SK-N-SH (cell line): ENCODE measurements at regions not wholly inside any gene's neighbourhood (a gene's known extent, or its start where the extent isn't known, plus 50 kb on each side); places are given as distances from the start of the nearest gene placed in this dataset.

Experiments used
- CTCF ChIA-PET: fragments of 300-600, 350-600 bp; formaldehyde crosslinking; extraction: SDS; loops from one replicate; lab custom pipeline; 2021; lab: Yijun Ruan, JAX
- POLR2A ChIA-PET: fragments of 350-600 bp; sonication (Branson Sonifier 250); formaldehyde crosslinking; extraction: SDS; loops from one replicate; lab custom pipeline; 2020; ENCODE audit warnings: antibody characterized with exemption, inconsistent platforms; lab: Yijun Ruan, JAX
- DNase-seq: peaks from one replicate; pipeline ENCODE4 v3.0.0; 2012
- H2AFZ ChIP-seq: fragments of 200-600 bp; sonication (generic); 2 replicates; pipeline ENCODE4 v1.8.1; 2016; ENCODE audit warnings: antibody characterized with exemption, mild to moderate bottlenecking, low read depth
- H3F3A ChIP-seq: fragments of 200-600 bp; sonication (generic); replicated peaks from 2 replicates; pipeline ENCODE3; 2016; ENCODE audit warnings: antibody characterized with exemption, mild to moderate bottlenecking; ENCODE audit not compliant: insufficient read depth
- H3K27ac ChIP-seq, 2 experiments: fragments of 200-500 bp in 1 of 2; fragments of 200-600 bp in 1 of 2; sonication (Bioruptor generic) in 1 of 2; sonication (generic), shearing (Covaris generic) in 1 of 2; 2 replicates each; pipeline versions ENCODE4 v1.5.1 to v1.6.1; 2014 to 2016; ENCODE audit warnings: low read depth in 2 of 2, inconsistent platforms in 1 of 2, low read length in 1 of 2, mild to moderate bottlenecking in 1 of 2, mixed read lengths in 1 of 2
- H3K27me3 ChIP-seq: fragments of 200-600 bp; sonication (generic), shearing (Covaris generic); 2 replicates; pipeline ENCODE4 v1.6.1; 2016; ENCODE audit warnings: mixed run types; ENCODE audit not compliant: insufficient read depth
- H3K36me3 ChIP-seq, 2 experiments: fragments of 200-500 bp in 1 of 2; fragments of 200-600 bp in 1 of 2; sonication (Bioruptor generic) in 1 of 2; sonication (generic) in 1 of 2; replicated peaks in 1 of 2; 2 replicates each; pipeline versions ENCODE3 to v1.5.1; 2014 to 2016; ENCODE audit warnings: low read length in 1 of 2, mild to moderate bottlenecking in 1 of 2; ENCODE audit not compliant: insufficient read depth in 2 of 2, control insufficient read depth in 1 of 2
- H3K4me1 ChIP-seq, 2 experiments: fragments of 200-500 bp in 1 of 2; fragments of 200-600 bp in 1 of 2; sonication (Bioruptor generic) in 1 of 2; sonication (generic), shearing (Covaris generic) in 1 of 2; 2 replicates each; pipeline versions ENCODE4 v1.5.1 to v1.6.1; 2014 to 2016; ENCODE audit warnings: low read depth in 1 of 2, low read length in 1 of 2, mixed run types in 1 of 2; ENCODE audit not compliant: insufficient read depth in 2 of 2, control insufficient read depth in 1 of 2
- H3K4me2 ChIP-seq: fragments of 200-600 bp; sonication (generic), shearing (Covaris generic); 2 replicates; pipeline ENCODE4 v1.6.1; 2017; ENCODE audit warnings: mixed run types
- H3K4me3 ChIP-seq, 2 experiments: fragments of 200-500 bp in 1 of 2; fragments of 200-600 bp in 1 of 2; sonication (Bioruptor generic) in 1 of 2; sonication (generic), shearing (Covaris generic) in 1 of 2; 2 replicates each; pipeline versions ENCODE4 v1.5.1 to v1.8.1; 2014 to 2016; ENCODE audit warnings: low read depth in 2 of 2, inconsistent platforms in 1 of 2, low read length in 1 of 2, mild to moderate bottlenecking in 1 of 2, mixed read lengths in 1 of 2, moderate library complexity in 1 of 2
- H3K79me2 ChIP-seq: fragments of 200-600 bp; sonication (generic); 2 replicates; pipeline ENCODE4 v1.8.1; 2017; ENCODE audit warnings: mild to moderate bottlenecking; ENCODE audit not compliant: insufficient read depth
- H3K9ac ChIP-seq: fragments of 200-600 bp; sonication (generic); 2 replicates; pipeline ENCODE4 v1.6.1; 2017; ENCODE audit warnings: mixed run types
- H3K9me2 ChIP-seq: fragments of 200-600 bp; sonication (generic); 2 replicates; pipeline ENCODE4 v1.6.1; 2017; ENCODE audit warnings: mixed run types
- H3K9me3 ChIP-seq: fragments of 200-600 bp; sonication (generic); 2 replicates; pipeline ENCODE4 v1.6.1; 2017; ENCODE audit warnings: mixed run types, mild to moderate bottlenecking, moderate library complexity
- H4K20me1 ChIP-seq: fragments of 200-600 bp; sonication (generic); 2 replicates; pipeline ENCODE4 v1.6.1; 2017; ENCODE audit warnings: mild to moderate bottlenecking, mixed run types; ENCODE audit not compliant: insufficient read depth
- CHD2 ChIP-seq: fragments of 150-350 bp; IDR thresholded peaks from 2 replicates; pipeline ENCODE4 v1.6.1; 2018; ENCODE audit warnings: low read length; ENCODE audit not compliant: partially characterized antibody
- EP300 ChIP-seq, 2 experiments: IDR thresholded peaks; 2 replicates each; pipeline versions ENCODE4 v1.4.0 to v1.6.1; 2012; ENCODE audit warnings: borderline replicate concordance in 1 of 2, low read depth in 1 of 2, low read length in 1 of 2
- FOSL2 ChIP-seq: IDR thresholded peaks from 2 replicates; pipeline ENCODE4 v1.4.0; 2012; ENCODE audit warnings: low read depth, mild to moderate bottlenecking, moderate library complexity, borderline replicate concordance
- FOXM1 ChIP-seq: IDR thresholded peaks from 2 replicates; pipeline ENCODE4 v1.4.0; 2012; ENCODE audit warnings: low read depth, mild to moderate bottlenecking
- GABPA ChIP-seq: IDR thresholded peaks from 2 replicates; pipeline ENCODE4 v1.4.0; 2012; ENCODE audit warnings: low read depth, mild to moderate bottlenecking
- IRF3 ChIP-seq: fragments of 150-350 bp; IDR thresholded peaks from 2 replicates; pipeline ENCODE4 v1.6.1; 2016; ENCODE audit warnings: mild to moderate bottlenecking, low read depth, low read length
- JUND ChIP-seq: IDR thresholded peaks from 2 replicates; pipeline ENCODE4 v1.4.0; 2012
- MEF2A ChIP-seq: IDR thresholded peaks from 2 replicates; pipeline ENCODE4 v1.4.0; 2012; ENCODE audit warnings: low read depth, borderline replicate concordance
- NFIC ChIP-seq: IDR thresholded peaks from 2 replicates; pipeline ENCODE4 v1.4.0; 2012; ENCODE audit warnings: borderline replicate concordance
- POLR2AphosphoS5 ChIP-seq: IDR thresholded peaks from 2 replicates; pipeline ENCODE4 v1.6.1; 2012; ENCODE audit warnings: low read depth, low read length
- RCOR1 ChIP-seq: fragments of 150-350 bp; IDR thresholded peaks from 2 replicates; pipeline ENCODE4 v1.6.1; 2017; ENCODE audit warnings: antibody characterized with exemption, low read length
- REST ChIP-seq: IDR thresholded peaks from 2 replicates; pipeline ENCODE4 v1.6.1; 2012; ENCODE audit warnings: mild to moderate bottlenecking, low read depth, low read length, moderate library complexity
- RFX5 ChIP-seq: IDR thresholded peaks from 2 replicates; pipeline ENCODE4 v1.6.1; 2012; ENCODE audit warnings: mild to moderate bottlenecking, improper control_type of control experiment, low read length
- RXRA ChIP-seq: IDR thresholded peaks from 2 replicates; pipeline ENCODE4 v1.4.0; 2012; ENCODE audit warnings: low read depth, mild to moderate bottlenecking, borderline replicate concordance
- TCF12 ChIP-seq: IDR thresholded peaks from 2 replicates; pipeline ENCODE4 v1.4.0; 2012
- TEAD4 ChIP-seq: IDR thresholded peaks from 2 replicates; pipeline ENCODE4 v1.4.0; 2012; ENCODE audit warnings: mild to moderate bottlenecking, borderline replicate concordance; ENCODE audit not compliant: insufficient read depth
- WGBS: methylation state at CpG from one replicate; pipeline ENCODE4 v1.1.6; 2017; ENCODE audit warnings: low lambda C conversion rate; 5-methylcytosine and 5-hydroxymethylcytosine counted together
- TF ChIP-seq, protein P1 (sequence below): IDR thresholded peaks from 2 replicates; pipeline ENCODE4; 2012
- TF ChIP-seq, protein P2 (sequence below): fragments of 200-600 bp; sonication (generic); IDR thresholded peaks from 2 replicates; pipeline ENCODE4 v1.6.1; 2017; ENCODE audit warnings: antibody characterized with exemption, mild to moderate bottlenecking, moderate library complexity
- TF ChIP-seq, protein P3 (sequence below): IDR thresholded peaks from 2 replicates; pipeline ENCODE4 v1.4.0; 2012; ENCODE audit warnings: low read depth, borderline replicate concordance

DNA sequence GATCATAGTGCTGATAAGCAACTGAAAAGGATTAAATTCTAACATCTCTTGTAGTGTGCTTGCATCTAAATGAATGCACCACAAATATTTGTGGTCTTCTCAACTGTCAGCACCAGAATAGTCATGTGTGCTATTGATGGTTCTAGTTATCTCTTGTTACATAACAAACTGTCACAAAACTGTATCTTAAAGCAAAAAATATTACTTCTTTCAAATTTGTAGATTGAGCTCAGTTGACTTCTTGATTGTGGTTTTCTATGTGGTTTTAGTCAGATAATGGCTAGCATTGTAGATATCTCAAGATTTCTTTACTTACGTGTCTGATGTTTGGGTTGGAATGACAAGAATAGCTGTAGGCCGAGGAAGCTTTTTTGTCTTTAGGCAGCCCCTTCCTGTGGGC, 431.3 kb downstream of the SLITRK6 start:
- Histone ChIP-seq H3K4me2 (no peak overlapping the region), H3F3A (peaks cover 4% of the 10 kb centered on the region), H3K4me1 (no peaks in the 10 kb centered on the region; a peak in 2 of 4 replicates), H2AFZ (no peak overlapping the region), H3K36me3 (no peaks in the 10 kb centered on the region), H3K9me3 (no peaks in the 10 kb centered on the region), H3K9me2 (no peaks in the 10 kb centered on the region), H3K79me2 (no peaks in the 10 kb centered on the region), H3K27me3 (no peaks in the 10 kb centered on the region), H3K4me3 (no peak overlapping the region), H4K20me1 (no peaks in the 10 kb centered on the region), H3K9ac (no peak overlapping the region), H3K27ac (no peak overlapping the region)
- ChIA-PET POLR2A (interaction anchor here (0.6 kb wide), 1 partner anchor 19 kb away, joined by 3 read pairs; no protein-coding TSS in a partner anchor), CTCF (no interaction called here)
- DNase-seq: no peak
- 70% methylated on average over 2 of the region's 2 CpGs for WGBS
- TF ChIP-seq MEF2A (no peak), CHD2 (no peak), IRF3 (no peak), RFX5 (no peak), GABPA (no peak), POLR2AphosphoS5 (peak; percentile 60; the same call in 1 of the 2 replicates), RXRA (peak; percentile 47; the same call in 1 of the 2 replicates), FOXM1 (0 out of 2 replicates have a peak, but pooled peaks have one; percentile 31), EP300 (IDR thresholded peaks at IDR 0.05; ENCODE audit: borderline replicate concordance in 1 of 2, low read depth in 1 of 2, low read length in 1 of 2) (peak in 1 of 2 experiments; percentile 87; a peak in 2 of 4 replicates), FOSL2 (peak; percentile 25; the same call in 1 of the 2 replicates), RCOR1 (no peak), TEAD4 (peak; percentile 85; the same call in 1 of the 2 replicates), REST (no peak), JUND (peak; percentile 80), TCF12 (peak; percentile 88), NFIC (peak; percentile 66)
- TF ChIP-seq, protein P1, sequence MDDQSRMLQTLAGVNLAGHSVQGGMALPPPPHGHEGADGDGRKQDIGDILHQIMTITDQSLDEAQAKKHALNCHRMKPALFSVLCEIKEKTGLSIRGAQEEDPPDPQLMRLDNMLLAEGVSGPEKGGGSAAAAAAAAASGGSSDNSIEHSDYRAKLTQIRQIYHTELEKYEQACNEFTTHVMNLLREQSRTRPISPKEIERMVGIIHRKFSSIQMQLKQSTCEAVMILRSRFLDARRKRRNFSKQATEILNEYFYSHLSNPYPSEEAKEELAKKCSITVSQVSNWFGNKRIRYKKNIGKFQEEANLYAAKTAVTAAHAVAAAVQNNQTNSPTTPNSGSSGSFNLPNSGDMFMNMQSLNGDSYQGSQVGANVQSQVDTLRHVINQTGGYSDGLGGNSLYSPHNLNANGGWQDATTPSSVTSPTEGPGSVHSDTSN: peak; percentile 96
- TF ChIP-seq, protein P2, sequence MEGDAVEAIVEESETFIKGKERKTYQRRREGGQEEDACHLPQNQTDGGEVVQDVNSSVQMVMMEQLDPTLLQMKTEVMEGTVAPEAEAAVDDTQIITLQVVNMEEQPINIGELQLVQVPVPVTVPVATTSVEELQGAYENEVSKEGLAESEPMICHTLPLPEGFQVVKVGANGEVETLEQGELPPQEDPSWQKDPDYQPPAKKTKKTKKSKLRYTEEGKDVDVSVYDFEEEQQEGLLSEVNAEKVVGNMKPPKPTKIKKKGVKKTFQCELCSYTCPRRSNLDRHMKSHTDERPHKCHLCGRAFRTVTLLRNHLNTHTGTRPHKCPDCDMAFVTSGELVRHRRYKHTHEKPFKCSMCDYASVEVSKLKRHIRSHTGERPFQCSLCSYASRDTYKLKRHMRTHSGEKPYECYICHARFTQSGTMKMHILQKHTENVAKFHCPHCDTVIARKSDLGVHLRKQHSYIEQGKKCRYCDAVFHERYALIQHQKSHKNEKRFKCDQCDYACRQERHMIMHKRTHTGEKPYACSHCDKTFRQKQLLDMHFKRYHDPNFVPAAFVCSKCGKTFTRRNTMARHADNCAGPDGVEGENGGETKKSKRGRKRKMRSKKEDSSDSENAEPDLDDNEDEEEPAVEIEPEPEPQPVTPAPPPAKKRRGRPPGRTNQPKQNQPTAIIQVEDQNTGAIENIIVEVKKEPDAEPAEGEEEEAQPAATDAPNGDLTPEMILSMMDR: no peak
- TF ChIP-seq, protein P3, sequence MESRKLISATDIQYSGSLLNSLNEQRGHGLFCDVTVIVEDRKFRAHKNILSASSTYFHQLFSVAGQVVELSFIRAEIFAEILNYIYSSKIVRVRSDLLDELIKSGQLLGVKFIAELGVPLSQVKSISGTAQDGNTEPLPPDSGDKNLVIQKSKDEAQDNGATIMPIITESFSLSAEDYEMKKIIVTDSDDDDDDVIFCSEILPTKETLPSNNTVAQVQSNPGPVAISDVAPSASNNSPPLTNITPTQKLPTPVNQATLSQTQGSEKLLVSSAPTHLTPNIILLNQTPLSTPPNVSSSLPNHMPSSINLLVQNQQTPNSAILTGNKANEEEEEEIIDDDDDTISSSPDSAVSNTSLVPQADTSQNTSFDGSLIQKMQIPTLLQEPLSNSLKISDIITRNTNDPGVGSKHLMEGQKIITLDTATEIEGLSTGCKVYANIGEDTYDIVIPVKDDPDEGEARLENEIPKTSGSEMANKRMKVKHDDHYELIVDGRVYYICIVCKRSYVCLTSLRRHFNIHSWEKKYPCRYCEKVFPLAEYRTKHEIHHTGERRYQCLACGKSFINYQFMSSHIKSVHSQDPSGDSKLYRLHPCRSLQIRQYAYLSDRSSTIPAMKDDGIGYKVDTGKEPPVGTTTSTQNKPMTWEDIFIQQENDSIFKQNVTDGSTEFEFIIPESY: peak; percentile 68
